HUDEP-2 (cell line): ENCODE measurements at regions not wholly inside any gene's neighbourhood (a gene's known extent, or its start where the extent isn't known, plus 50 kb on each side); places are given as distances from the start of the nearest gene placed in this dataset.
"Not testable (repeated sequence)": the region's sequence is repeated elsewhere in the genome, so short reads cannot be mapped to it uniquely, and the experiment has no call there.

Source experiments
- DNase-seq, 76 experiments: peaks; one replicate each; lab custom pipeline; 2025; ENCODE audit not compliant: unreplicated experiment in 76 of 76; lab: John Stamatoyannopoulos, UW

GRCh38 chr13:48876289-48876688 lies 99.4 kb upstream of the FNDC3A start:
- no peak for DNase-seq

- DNase-seq, result no peak
Observed at GRCh38 chr13:48879432-48879831, 96.3 kb upstream of the FNDC3A start.

- DNase-seq, result no peak
Observed at GRCh38 chr13:48879854-48880253, 95.9 kb upstream of the FNDC3A start.

GRCh38 chr13:48883786-48884185 lies 91.9 kb upstream of the FNDC3A start:
- not testable (repeated sequence) for DNase-seq

GRCh38 chr13:48885027-48885395 lies 90.7 kb upstream of the FNDC3A start:
- no peak for DNase-seq

GRCh38 chr13:48888613-48889012 lies 87.1 kb upstream of the FNDC3A start:
- no peak for DNase-seq

GRCh38 chr13:48890391-48890790 lies 85.3 kb upstream of the FNDC3A start:
- no peak for DNase-seq

- no peak for DNase-seq
Observed at GRCh38 chr13:48891586-48891985, 84.1 kb upstream of the FNDC3A start.

GRCh38 chr13:48892053-48892687 lies 83.5 kb upstream of the FNDC3A start:
- DNase-seq, result no peak

GRCh38 chr13:48892688-48893075 lies 83.0 kb upstream of the FNDC3A start:
- DNase-seq, result no peak

- DNase-seq, result no peak
Observed at GRCh38 chr13:48896312-48896711, 79.4 kb upstream of the FNDC3A start.

- no peak for DNase-seq
Observed at GRCh38 chr13:48901781-48902180, 73.9 kb upstream of the FNDC3A start.

GRCh38 chr13:48902368-48902767 lies 73.3 kb upstream of the FNDC3A start:
- DNase-seq, result no peak

GRCh38 chr13:48904668-48905290 lies 70.9 kb upstream of the FNDC3A start:
- no peak for DNase-seq

GRCh38 chr13:48906200-48906599 lies 69.5 kb upstream of the FNDC3A start:
- no peak for DNase-seq

- no peak for DNase-seq
Observed at GRCh38 chr13:48908381-48909055, 67.2 kb upstream of the FNDC3A start.

GRCh38 chr13:48909056-48909389 lies 66.7 kb upstream of the FNDC3A start:
- DNase-seq, result no peak

GRCh38 chr13:48910686-48911085 lies 65.0 kb upstream of the FNDC3A start:
- no peak for DNase-seq

GRCh38 chr13:48919751-48920150 lies 56.0 kb upstream of the FNDC3A start:
- DNase-seq, result no peak

- DNase-seq, result no peak
Observed at GRCh38 chr13:48920730-48921129, 55.0 kb upstream of the FNDC3A start.

- DNase-seq, result no peak
Observed at GRCh38 chr13:48923376-48923775, 52.3 kb upstream of the FNDC3A start.

- no peak for DNase-seq
Observed at GRCh38 chr13:48925001-48925400, 50.7 kb upstream of the FNDC3A start.
